Upper lobe of left lung (tissue), 4 donors: ENCODE measurements at regions not wholly inside any gene's neighbourhood (a gene's known extent, or its start where the extent isn't known, plus 50 kb on each side); places are given as distances from the start of the nearest gene placed in this dataset.

ENCODE experiments used
- CTCF ChIP-seq, 6 experiments: fragments of 450-650 bp in 4 of 6; fragments of 200-600 bp in 2 of 6; sonication (generic) in 2 of 6; IDR thresholded peaks; one replicate each; pipeline ENCODE4 v1.5.1; 2016 to 2019; ENCODE audit warnings: antibody characterized with exemption in 6 of 6
- POLR2A ChIP-seq, 4 donors: fragments of 450-650 bp; IDR thresholded peaks; one replicate each; pipeline ENCODE4 v1.5.1; 2016 to 2017; ENCODE audit warnings: antibody characterized with exemption in 4 of 4, mild to moderate bottlenecking in 2 of 4

GRCh38 chr1:110731529-110731928 is 56.8 kb upstream of the KCNA3 start:
- no peak for TF ChIP-seq CTCF (IDR thresholded peaks at IDR 0.05)
- no peak for TF ChIP-seq POLR2A (IDR thresholded peaks at IDR 0.05)
